ENCODE measurements at regions not wholly inside any gene's neighbourhood (a gene's known extent, or its start where the extent isn't known, plus 50 kb on each side); places are given as distances from the start of the nearest gene placed in this dataset.
A peak's percentile ranks its signal among the peaks of the same experiment; 100 is the strongest.

GRCh38 chr1:4019606-4020331, 119.7 kb upstream of the C1orf174 start:
- H3K27ac ChIP-seq: no peak overlapping the region
- no peaks in the 10 kb centered on the region for H3K4me1 ChIP-seq
- H3K27me3 ChIP-seq: no peaks in the 10 kb centered on the region
- H3K4me3 ChIP-seq: no peak overlapping the region
- no peaks in the 10 kb centered on the region for H3K9me3 ChIP-seq
- peak; percentile 52 for DNase-seq (ENCODE audit: low spot score)
- no peak for TF ChIP-seq CTCF (IDR thresholded peaks at IDR 0.05)
- H3K36me3 ChIP-seq: no peaks in the 10 kb centered on the region

GRCh38 chr1:4020449-4020848, 120.4 kb upstream of the C1orf174 start:
- Histone ChIP-seq H3K4me1 (no peaks in the 10 kb centered on the region), H3K36me3 (no peaks in the 10 kb centered on the region), H3K27me3 (no peaks in the 10 kb centered on the region), H3K9me3 (no peaks in the 10 kb centered on the region), H3K27ac (no peak overlapping the region), H3K4me3 (no peak overlapping the region)
- TF ChIP-seq CTCF (IDR thresholded peaks at IDR 0.05): no peak
- DNase-seq (ENCODE audit: low spot score): peak; percentile 16

- Histone ChIP-seq H3K27ac (no peak overlapping the region), H3K9me3 (no peaks in the 10 kb centered on the region), H3K27me3 (no peaks in the 10 kb centered on the region), H3K4me1 (no peaks in the 10 kb centered on the region), H3K36me3 (no peaks in the 10 kb centered on the region), H3K4me3 (no peak overlapping the region)
- TF ChIP-seq CTCF (IDR thresholded peaks at IDR 0.05): no peak
- peak; percentile 30 for DNase-seq (ENCODE audit: low spot score)
These were observed 121.3 kb upstream of the C1orf174 start for GRCh38 chr1:4021136-4021973.

- no peak for TF ChIP-seq CTCF (IDR thresholded peaks at IDR 0.05)
- no peak overlapping the region for H3K27ac ChIP-seq
- peak; percentile 28 for DNase-seq (ENCODE audit: low spot score)
- H3K4me3 ChIP-seq: no peak overlapping the region
- no peaks in the 10 kb centered on the region for H3K27me3 ChIP-seq
- H3K36me3 ChIP-seq: no peaks in the 10 kb centered on the region
- H3K9me3 ChIP-seq: no peaks in the 10 kb centered on the region
- no peaks in the 10 kb centered on the region for H3K4me1 ChIP-seq
These were observed 121.8 kb upstream of the C1orf174 start for GRCh38 chr1:4021974-4022268.

- H3K27me3 ChIP-seq: no peaks in the 10 kb centered on the region
- no peaks in the 10 kb centered on the region for H3K4me1 ChIP-seq
- H3K36me3 ChIP-seq: no peaks in the 10 kb centered on the region
- TF ChIP-seq CTCF (IDR thresholded peaks at IDR 0.05): no peak
- H3K9me3 ChIP-seq: no peaks in the 10 kb centered on the region
- H3K4me3 ChIP-seq: no peak overlapping the region
- peak; percentile 51 for DNase-seq (ENCODE audit: low spot score)
- H3K27ac ChIP-seq: no peak overlapping the region
These were observed 122.6 kb upstream of the C1orf174 start for GRCh38 chr1:4022715-4023114.
